ENCODE measurements at regions not wholly inside any gene's neighbourhood (a gene's known extent, or its start where the extent isn't known, plus 50 kb on each side); places are given as distances from the start of the nearest gene placed in this dataset.

GRCh38 chr10:4686644-4686996, 139.4 kb upstream of the AKR1E2 start:
- H3K4me3 ChIP-seq (replicated peaks; ENCODE audit: low read depth, low read length), result no peak overlapping the region
- TF ChIP-seq, protein P1, sequence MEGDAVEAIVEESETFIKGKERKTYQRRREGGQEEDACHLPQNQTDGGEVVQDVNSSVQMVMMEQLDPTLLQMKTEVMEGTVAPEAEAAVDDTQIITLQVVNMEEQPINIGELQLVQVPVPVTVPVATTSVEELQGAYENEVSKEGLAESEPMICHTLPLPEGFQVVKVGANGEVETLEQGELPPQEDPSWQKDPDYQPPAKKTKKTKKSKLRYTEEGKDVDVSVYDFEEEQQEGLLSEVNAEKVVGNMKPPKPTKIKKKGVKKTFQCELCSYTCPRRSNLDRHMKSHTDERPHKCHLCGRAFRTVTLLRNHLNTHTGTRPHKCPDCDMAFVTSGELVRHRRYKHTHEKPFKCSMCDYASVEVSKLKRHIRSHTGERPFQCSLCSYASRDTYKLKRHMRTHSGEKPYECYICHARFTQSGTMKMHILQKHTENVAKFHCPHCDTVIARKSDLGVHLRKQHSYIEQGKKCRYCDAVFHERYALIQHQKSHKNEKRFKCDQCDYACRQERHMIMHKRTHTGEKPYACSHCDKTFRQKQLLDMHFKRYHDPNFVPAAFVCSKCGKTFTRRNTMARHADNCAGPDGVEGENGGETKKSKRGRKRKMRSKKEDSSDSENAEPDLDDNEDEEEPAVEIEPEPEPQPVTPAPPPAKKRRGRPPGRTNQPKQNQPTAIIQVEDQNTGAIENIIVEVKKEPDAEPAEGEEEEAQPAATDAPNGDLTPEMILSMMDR (IDR thresholded peaks at IDR 0.05; ENCODE audit: low read depth, low read length, missing control alignments), result no peak
- DNase-seq (ENCODE audit: extremely low read depth, low read depth), result no peak

GRCh38 chr10:4685904-4686643, 139.9 kb upstream of the AKR1E2 start:
- no peak for DNase-seq (ENCODE audit: extremely low read depth, low read depth)
- TF ChIP-seq, protein P1 (IDR thresholded peaks at IDR 0.05; ENCODE audit: low read depth, low read length, missing control alignments), result no peak
- no peak overlapping the region for H3K4me3 ChIP-seq (replicated peaks; ENCODE audit: low read depth, low read length)

DNA sequence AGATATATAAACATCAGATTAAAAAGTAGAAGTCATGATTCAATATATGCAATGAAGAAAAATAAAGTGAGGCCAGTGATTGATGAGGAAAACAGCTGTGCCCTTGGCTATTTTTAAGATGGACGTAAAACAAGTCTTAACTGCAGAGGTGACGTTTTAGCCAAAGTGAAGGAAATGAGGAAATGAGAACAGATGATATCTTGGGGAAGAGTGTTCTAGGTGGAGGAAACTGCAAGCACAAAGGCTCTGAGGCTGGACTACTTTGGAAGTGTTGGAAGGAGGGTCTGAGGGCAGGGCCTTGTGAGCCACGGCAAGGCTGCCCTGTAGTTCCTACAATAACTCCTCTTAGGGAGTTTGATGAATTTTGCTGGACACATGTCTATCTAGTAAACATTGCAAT, 140.5 kb upstream of the AKR1E2 start:
- TF ChIP-seq, protein P1 (IDR thresholded peaks at IDR 0.05; ENCODE audit: low read depth, low read length, missing control alignments), result no peak
- H3K4me3 ChIP-seq (replicated peaks; ENCODE audit: low read depth, low read length), result no peak overlapping the region
- DNase-seq (ENCODE audit: extremely low read depth, low read depth), result no peak

- TF ChIP-seq, protein P1 (IDR thresholded peaks at IDR 0.05; ENCODE audit: low read depth, low read length, missing control alignments), result no peak
- H3K4me3 ChIP-seq (replicated peaks; ENCODE audit: low read depth, low read length), result no peak overlapping the region
- DNase-seq (ENCODE audit: extremely low read depth, low read depth), result no peak
These were observed 141.6 kb upstream of the AKR1E2 start for GRCh38 chr10:4684434-4684833.

- no peak overlapping the region for H3K4me3 ChIP-seq (replicated peaks; ENCODE audit: low read depth, low read length)
- no peak for DNase-seq (ENCODE audit: extremely low read depth, low read depth)
- TF ChIP-seq, protein P1 (IDR thresholded peaks at IDR 0.05; ENCODE audit: low read depth, low read length, missing control alignments), result no peak
These were observed 142.2 kb upstream of the AKR1E2 start for GRCh38 chr10:4683838-4684237.

GRCh38 chr10:4683137-4683536, 142.9 kb upstream of the AKR1E2 start:
- H3K4me3 ChIP-seq (replicated peaks; ENCODE audit: low read depth, low read length), result no peak overlapping the region
- TF ChIP-seq, protein P1 (IDR thresholded peaks at IDR 0.05; ENCODE audit: low read depth, low read length, missing control alignments), result no peak
- no peak for DNase-seq (ENCODE audit: extremely low read depth, low read depth)
